OCI-LY7 (cell line): ENCODE measurements at regions not wholly inside any gene's neighbourhood (a gene's known extent, or its start where the extent isn't known, plus 50 kb on each side); places are given as distances from the start of the nearest gene placed in this dataset.

Experiments
- CTCF ChIP-seq: fragments of 200-600 bp; sonication (generic); conservative IDR thresholded peaks from 2 replicates; pipeline ENCODE4 v1.5.1; 2014; ENCODE audit warnings: mild to moderate bottlenecking, antibody characterized with exemption, low read length, moderate library complexity, mixed read lengths
- EZH2phosphoT487 ChIP-seq: fragments of 200-600 bp; sonication (generic); IDR thresholded peaks from 2 replicates; pipeline ENCODE4 v1.6.1; 2018; ENCODE audit warnings: low read depth, borderline replicate concordance, mild to moderate bottlenecking, mixed run types, antibody characterized with exemption, low read length, moderate library complexity, mixed read lengths

GRCh38 chr5:159576902-159577301, 246.6 kb upstream of the IL12B start:
- TF ChIP-seq CTCF (no peak), EZH2phosphoT487 (no peak)
